HG02884 (cell line): ENCODE measurements at regions not wholly inside any gene's neighbourhood (a gene's known extent, or its start where the extent isn't known, plus 50 kb on each side); places are given as distances from the start of the nearest gene placed in this dataset.
"Not testable (repeated sequence)": the region's sequence is repeated elsewhere in the genome, so short reads cannot be mapped to it uniquely, and the experiment has no call there.

Experiments
- ATAC-seq: cut with Tn5 transposase; IDR thresholded peaks from one replicate; pipeline ENCODE4 v1.9.1; 2021; ENCODE audit warnings: mild to moderate bottlenecking, moderate library complexity; ENCODE audit not compliant: unreplicated experiment

DNA sequence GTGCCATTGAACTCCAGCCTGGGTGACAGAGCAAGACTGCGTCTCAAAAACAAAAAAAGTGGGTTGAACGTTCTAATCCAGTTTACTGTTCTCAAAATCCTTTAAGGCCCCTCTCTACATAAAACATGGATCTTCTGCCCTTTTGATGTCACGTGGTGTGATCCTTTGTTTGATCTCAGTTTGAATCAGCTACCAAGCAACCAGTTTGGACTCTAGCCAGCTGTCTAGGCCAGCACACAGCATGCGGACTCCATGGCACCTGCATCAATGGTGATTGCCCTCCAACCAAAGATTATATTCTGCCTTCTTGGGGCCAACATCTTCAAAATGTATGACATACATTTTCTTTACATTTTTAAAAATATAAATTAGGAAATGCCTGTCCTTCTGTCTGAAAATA lies 365.4 kb downstream of the NDFIP2 start:
- no peak for ATAC-seq

DNA sequence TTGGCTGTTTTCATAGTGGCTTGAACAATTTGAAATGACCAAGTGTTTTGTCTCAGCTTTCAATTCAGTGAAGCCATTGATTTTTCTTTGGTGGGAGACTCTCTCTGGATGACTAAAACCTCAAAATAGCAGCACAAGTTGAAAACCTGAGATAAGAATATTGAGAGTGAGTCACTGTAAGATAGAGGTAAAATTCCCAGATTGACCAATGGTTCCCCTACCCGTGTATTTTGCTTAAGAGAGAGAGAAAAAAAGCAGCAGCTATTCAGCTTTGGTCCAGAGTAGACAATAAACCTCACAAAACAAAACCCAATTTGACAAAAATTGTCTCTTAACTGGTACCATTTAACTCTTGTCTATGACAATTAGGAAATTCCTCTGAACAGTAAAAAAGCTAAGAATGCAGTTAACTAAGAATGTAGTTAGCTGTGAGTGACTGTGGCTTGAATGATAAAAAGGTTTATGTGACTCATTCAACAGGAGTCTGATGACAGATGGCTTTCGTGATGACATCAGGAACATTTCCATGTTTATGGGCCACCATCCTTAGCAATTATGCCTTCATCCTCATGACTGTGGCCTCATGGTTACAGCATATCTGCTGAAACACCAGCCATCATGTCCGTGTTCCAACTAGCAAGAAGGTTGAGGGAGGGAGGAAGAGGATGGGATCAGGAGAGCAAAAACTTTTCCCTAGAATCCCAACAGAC lies 356.9 kb downstream of the NDFIP2 start:
- peak; percentile 59 for ATAC-seq

DNA sequence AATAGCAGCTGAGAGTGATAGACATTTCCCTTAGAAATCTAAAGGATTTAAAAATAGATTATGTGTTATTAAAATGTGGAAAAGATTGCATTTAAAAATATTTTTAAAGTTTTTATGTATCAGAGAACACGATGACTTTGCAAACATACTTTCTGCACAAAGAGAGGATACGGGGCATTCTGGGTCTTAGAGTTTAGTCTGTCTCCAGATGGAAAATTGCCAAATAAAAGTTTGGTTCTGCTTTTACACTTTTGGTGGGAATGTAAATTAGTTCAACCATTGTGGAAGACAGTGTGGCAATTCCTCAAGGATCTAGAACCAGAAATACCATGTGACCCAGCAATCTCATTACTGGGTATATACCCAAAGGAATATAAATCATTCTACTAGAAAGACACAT lies 355.2 kb downstream of the NDFIP2 start:
- not testable (repeated sequence) for ATAC-seq

DNA sequence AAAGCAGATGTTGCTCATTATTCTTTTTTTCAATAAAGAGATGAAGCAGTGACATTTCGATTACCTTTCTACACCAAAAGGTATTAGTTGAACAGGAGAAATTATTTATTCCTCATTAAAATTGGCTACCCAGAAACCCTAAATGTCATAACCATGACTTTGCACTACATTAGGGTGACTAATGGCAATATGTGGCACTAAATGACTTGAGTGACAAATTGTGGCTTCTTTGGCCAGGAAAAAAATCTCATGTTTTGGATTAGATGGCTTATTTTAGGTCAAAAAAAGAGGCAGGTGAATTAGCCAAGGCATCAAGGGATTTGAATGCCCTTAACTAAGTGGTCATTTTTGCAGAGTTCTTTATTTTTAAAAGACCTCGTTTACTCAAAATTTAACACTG lies 353.9 kb downstream of the NDFIP2 start:
- ATAC-seq, result no peak

DNA sequence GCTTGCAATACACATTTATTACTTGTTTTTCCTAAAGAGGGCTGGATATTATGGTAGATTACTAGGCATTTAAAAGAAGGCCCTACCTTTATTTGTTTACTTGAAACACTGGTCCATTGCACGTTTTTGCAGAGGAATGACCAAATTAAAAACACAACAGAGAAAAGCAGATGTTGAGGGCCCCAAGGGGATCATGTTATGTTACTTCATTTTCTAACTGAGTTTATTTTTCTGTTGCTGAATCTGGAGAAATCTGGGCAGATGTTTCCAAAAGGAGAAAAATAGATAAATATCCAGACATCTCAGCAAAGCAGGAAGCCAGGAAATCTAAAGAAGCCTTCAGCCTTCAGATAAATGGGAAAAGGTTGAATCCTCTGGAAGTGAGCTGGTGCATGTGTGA lies 353.0 kb downstream of the NDFIP2 start:
- ATAC-seq, result no peak

DNA sequence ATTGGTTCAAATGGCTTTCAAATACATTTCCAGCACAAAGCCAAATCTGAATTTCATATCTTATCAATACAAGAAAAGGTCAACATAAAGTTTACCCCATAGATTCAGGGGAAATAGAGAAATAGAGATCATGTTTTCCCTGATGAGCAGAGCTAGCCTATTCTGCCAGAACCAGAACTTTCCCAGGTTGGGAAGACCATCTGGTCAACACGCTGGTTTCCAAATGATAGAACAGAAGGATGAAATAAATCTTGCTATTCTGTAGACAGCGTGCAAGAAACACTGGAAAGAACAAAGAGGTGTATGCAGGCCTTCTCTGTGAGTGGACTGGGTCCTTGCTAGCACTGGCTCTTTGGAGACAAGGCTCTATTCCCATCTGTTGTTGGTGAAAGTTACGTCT lies 350.6 kb downstream of the NDFIP2 start:
- ATAC-seq, result no peak

DNA sequence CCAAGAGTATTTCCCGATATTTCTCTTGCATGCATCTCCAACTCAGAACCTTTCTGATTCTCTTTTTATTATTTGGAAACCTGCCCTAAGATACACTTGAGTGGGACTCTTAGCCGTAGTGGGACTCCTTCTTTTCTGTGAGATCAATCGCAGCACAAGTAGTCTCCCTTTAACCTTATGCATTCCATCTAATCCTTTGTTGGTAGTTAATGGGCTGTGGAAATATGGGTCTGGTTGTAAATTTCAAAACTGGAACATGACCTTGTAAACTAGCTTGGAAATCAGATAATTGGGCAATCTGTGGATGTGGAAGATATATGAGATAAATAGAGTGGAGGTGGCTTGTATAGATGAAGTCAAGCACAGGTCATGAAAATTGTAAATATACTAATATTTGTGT lies 350.0 kb downstream of the NDFIP2 start:
- ATAC-seq, result no peak

DNA sequence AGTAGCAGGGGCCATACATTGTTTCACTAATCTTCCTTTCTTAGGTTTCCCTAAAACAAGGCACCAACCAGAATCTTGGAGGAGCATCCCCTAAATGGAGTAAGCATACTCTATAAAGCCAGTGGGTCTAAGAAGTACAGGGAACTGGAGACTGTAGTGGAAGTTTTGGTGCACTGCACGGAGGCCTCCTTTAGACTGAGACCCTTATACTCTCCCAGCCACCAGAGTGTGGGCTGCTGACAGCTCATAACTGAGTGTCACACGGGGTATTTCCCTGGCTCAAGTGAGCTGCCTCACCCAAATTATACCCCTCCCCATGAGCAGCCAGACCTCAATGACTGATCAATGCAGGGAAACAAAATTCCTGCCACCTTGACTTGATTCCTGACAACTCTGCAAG lies 349.5 kb downstream of the NDFIP2 start:
- ATAC-seq, result no peak

DNA sequence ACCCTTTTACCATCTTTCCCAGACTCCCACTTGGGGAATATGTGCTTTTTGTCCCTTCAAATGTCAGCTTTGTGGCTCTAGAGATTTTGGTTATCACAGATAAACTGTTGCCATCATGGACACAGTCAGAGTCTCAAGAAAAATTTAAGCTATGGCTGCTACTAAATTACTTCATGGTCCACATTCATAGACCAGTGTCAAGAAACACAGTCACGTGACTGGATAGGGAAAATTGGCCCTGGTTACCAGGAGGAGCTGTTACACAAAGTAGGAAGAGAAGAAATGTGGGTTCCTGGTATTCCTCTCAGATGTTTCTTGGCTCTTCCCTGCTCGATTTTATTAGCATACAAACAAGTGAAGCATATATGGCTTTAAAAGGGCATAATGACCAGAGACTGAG lies 348.9 kb downstream of the NDFIP2 start:
- ATAC-seq, result no peak

DNA sequence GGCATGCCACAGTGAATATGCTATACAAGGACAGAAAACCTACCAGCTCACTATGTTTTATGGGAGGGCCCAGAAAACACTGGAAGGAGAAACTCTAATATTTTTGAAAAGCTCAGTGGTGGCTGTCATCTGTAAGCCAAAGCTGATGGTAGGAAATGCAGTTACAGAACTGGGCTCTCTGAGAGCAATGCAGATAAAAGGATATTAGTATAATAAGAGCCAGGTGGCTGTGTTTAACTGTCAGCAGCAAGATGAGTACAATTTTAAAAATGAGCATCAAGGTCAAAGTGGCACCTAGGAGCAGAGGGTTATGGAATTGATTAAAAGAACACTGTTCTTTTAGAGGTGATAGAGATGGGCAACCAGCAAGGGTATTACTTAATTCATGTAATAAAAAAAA lies 345.0 kb downstream of the NDFIP2 start:
- ATAC-seq, result no peak

DNA sequence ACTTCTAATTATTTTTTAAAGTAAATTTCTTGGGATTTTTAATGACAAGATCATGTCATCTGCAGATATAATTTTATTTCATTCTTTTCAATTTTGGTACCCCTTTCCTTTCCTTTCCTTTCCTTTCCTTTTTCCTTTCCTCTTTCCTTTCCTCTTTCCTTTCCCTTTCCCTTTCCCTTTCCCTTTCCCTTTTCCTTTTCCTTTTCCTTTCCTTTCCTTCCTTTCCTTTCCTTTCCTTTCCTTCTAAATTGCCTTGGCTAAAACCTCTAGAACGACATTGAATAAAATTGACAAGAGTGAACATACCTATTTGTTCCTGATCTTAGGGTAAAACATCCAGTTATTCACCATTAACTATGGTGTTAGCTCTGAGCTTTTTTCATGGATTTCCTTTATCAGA lies 334.1 kb downstream of the NDFIP2 start:
- no peak for ATAC-seq

DNA sequence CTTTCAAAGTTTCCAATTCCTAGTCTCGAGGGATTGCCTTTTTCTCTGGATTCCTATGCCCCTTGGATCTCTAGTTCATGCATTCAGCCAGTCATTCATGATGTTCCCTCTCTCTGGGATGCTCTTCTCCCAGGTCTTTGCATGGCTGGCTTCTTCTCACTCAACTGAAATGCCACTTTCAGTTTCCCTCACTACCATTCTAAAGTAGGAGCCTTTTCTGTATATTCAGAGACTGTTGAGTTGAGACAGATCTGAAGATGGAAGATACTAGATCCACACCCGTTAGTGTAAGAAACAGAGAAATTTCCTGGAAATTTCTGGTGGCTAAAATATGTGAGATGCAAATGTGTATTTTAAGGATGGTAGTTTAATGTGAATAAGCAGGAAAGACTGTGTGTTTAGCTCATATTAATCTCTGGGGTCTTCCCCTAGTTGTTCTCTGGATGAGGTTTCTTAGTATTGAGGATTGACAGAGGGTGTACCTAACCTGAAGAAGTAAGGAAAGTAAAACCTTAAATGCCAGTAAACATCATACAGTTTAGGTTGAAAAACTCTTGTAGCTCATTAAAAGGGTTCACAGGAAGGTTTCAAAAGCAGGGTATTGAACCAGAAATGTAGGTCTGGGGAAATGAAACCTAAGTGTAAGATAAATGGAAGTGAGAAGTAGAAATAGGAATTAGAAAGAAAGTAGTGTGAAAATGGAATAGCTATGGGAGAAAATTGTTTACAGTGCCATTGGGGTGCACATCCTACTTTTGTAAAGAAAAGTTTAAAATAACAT lies 331.3 kb downstream of the NDFIP2 start:
- ATAC-seq, result peak; percentile 51

DNA sequence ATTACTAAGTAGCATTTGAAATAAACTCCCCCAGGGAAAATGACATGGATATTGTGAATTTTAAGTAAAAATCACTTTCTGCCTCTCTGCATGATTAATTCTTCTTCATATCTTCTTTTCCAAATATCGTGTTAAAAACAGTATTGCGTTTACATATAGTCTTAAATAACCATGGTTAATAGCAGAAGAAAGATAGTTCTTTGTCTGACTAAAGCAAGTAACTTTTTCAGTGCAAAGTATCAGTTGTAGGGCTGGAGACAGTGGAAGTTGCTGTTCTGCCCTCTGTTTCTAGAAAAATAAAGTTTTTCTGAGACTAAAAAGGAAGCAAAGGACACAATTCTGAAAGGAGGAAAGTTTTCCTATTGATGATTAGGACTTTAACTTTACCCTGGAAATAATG lies 330.2 kb downstream of the NDFIP2 start:
- no peak for ATAC-seq

DNA sequence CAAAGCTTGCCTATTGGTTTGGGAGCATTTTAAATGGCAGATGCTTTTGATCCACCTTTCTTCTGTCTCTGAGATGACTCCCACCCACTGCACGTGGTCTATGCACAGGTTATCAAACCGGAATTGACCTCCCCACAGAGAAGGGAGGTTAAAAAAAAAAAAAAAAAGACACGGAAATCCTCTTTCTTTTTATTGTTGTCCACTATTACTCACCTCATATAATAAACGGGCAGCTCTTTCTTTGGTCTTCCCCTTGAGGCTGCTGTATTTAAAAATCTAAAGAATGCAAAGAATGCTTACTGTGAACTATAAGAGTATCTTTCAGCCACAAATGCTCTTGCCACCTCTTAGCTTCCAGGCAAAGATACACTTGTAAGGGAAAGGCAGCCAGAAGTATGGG lies 329.7 kb downstream of the NDFIP2 start:
- ATAC-seq, result no peak

DNA sequence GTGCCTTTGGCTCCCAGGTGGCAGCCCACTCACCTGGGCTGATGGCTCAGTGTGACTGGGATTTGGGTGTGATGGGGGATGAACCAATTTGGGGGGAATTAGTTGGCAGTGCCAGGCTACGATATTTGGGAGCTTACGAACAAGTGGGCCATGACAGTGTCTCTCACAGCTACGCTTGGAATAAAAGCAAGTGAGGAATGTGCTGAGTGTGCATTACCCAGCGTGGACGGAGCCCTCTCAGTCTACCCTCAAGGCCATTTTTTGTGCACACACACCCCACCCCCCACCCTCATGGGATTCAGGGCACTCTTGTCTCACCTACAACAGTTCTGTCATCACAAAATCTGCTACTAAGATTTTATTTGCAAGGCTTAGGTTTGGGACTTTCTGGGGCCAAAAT lies 329.1 kb downstream of the NDFIP2 start:
- ATAC-seq, result no peak

DNA sequence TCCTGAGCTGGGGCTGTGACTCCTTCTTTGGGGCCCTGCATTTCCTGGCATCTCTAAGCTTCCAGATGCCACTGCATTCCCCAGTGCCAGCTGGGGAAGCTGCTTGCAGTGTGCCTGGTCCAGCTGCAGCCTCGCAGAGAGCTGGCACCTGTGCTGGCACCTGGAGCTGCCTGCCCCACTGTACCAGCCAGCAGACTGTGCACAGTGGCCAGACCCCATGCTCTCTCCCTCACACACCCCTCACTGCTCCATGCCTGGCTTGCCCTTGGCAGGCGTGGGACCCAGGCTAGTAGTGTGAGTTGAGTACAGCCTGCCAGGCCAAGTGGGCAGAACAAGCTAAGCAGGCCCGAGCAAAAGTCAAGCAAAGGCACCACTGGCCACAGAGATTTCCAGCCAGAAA lies 327.5 kb downstream of the NDFIP2 start:
- no peak for ATAC-seq

DNA sequence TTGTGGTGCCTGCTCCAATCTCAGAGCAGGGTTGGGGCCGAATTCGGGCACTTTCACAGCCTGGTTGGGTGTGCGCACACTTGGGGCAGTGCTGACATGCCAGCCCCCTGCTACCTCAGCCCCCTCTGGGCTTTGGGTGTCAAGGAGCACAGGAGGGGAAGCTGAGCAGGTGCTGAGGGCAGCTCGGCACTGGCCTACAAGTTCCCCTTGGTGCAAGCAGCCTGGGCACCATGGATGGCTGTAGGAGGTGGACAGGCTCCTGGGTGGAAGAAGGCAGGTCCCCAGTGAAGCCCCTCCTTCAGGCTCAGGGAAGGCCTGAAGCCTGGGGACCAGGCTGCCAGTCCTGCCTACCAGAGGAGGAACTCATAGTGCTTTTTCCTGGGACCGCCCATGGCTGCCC lies 326.6 kb downstream of the NDFIP2 start:
- ATAC-seq, result no peak

DNA sequence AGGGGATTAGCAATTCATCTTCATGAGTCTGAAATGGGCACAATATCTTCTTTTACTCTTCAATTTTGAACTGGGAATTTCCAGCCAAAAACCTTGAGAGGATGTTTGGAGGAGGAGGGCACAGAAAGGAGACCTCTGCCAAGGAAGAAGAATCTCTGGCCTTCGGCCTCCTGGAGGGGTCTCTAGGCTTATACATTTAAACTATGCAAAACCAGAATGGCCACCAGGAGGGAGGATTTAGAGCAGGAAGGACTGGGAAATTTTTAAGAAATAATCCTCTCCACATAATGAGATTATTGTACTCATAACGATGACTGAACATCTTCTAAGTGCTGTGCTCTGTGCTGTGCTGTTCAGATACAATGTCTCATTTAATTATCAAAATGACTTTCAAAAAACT lies 325.9 kb downstream of the NDFIP2 start:
- ATAC-seq, result no peak

DNA sequence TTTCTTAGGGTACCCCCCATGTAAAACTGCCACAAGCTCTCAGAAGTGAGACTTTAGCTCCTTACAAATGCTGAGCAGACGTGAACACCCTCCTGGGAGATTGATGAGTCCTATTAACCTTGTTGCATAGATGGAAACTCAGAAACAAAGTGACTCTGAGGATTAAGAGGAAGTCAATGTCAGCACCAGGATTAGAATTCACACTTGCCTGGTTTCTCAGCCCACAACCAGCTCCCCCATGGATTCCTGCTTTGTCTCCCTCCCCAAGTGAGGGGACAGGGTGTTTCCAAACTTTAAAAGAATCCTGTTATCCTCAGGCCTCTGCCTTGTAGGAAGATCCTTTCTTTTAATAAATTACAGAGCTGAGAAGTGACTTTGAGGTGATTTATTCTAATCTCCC lies 324.4 kb downstream of the NDFIP2 start:
- ATAC-seq, result no peak

DNA sequence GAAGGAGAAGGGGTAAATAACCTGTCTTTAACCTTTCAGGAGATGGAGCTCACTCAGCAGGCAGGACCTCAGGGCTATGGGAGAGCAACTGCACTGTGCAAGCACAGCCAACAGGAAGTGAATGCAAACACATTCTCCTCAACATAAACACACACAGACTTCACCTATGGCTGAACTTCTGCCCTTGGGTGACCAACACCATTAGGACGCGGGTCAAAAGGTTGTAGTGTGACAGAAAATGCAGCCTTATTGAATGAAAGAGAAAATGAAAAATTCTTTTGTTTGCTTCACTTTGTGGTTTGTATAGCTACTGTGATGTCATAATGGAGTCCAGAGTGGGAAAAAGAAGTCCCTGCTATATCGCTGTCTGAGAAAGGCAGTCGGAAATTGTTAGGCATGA lies 323.0 kb downstream of the NDFIP2 start:
- peak; percentile 45 for ATAC-seq

DNA sequence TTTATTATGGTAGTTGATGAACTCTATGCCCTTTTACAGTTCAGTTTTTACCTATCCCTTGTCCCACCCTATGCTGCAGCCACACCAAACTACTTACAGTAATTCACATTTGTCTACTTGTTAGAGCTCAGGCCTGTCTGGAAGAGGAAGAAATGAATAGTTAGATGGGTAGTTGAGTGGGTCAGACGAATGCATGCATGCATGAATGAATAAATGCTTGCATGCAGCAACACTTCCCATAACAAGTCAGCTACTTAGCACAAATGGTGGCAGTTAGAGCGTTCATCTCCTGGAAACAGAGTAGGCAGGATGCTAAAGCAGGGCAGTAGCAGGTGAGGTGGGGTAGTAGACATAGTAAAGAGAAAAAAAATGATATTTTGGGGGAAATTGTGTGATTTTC lies 322.3 kb downstream of the NDFIP2 start:
- peak; percentile 34 for ATAC-seq

DNA sequence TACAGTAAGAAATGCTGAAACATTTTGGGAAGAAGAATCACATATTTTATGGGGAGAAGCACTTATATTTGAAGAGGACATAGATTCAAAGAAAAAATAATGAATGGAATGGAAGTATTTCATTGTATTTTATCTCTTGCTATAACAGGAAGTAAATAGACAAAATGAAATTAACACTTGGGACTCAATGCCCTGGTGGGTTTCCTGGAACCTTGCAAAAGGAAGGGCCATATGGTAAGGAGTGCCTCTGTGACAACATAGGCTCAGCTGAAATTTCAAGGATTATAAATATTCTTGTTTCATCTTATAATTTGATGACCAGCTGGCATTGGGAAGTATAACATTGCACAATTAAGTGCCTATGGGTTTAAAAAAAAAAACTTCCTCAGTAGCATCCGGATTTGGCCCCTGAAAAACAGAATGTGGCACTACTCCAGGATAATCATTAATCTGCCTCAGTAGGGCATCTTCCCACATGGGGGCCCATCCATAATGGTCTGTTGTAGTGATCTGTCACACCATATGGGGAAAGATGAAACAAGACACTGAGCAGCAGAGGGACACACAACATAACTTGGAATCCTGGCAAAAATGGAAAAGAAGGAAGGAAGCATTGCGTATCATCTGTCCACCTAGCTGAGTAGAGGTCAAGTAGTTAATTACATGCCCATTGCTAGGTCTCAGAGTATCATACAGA lies 321.6 kb downstream of the NDFIP2 start:
- no peak for ATAC-seq
